Activated naive CD8-positive, alpha-beta T cell treated with anti-CD3 and anti-CD28 coated beads, Interleukin-2, amount 10 ng/mL, durations not matched to agents 7 days and 5 days (primary cell): ENCODE measurements at regions not wholly inside any gene's neighbourhood (a gene's known extent, or its start where the extent isn't known, plus 50 kb on each side); places are given as distances from the start of the nearest gene placed in this dataset.

ENCODE experiments used
- ATAC-seq: fragments of 150-1000 bp; cut with Tn5 transposase; one replicate; pipeline ENCODE4 v1.10.0; 2021; ENCODE audit warnings: low read depth, moderate library complexity
- POLR2A ChIA-PET: fragments of 350-600 bp; sonication (Branson Sonifier 250); formaldehyde crosslinking; loops from one replicate; lab custom pipeline; 2021; ENCODE audit warnings: antibody characterized with exemption; lab: Charles Lee
- DNase-seq: peaks from one replicate; pipeline ENCODE4 v3.0.0; 2021
- H3K27ac Mint-ChIP-seq: one replicate; pipeline ENCODE4 v1.8.0; 2022; ENCODE audit warnings: mild to moderate bottlenecking, mixed read lengths
- H3K27me3 Mint-ChIP-seq: one replicate; pipeline ENCODE4 v1.8.0; 2022; ENCODE audit warnings: mild to moderate bottlenecking, moderate library complexity, mixed read lengths
- H3K36me3 Mint-ChIP-seq: one replicate; pipeline ENCODE4 v1.8.0; 2021; ENCODE audit warnings: mild to moderate bottlenecking, mixed read lengths
- H3K4me1 Mint-ChIP-seq: one replicate; pipeline ENCODE4 v1.8.0; 2021; ENCODE audit warnings: mixed read lengths
- H3K4me3 Mint-ChIP-seq: one replicate; pipeline ENCODE4 v1.8.0; 2022; ENCODE audit warnings: mild to moderate bottlenecking, moderate library complexity, mixed read lengths
- H3K9me3 Mint-ChIP-seq: one replicate; pipeline ENCODE4 v1.8.0; 2021; ENCODE audit warnings: mixed read lengths

GRCh38 chr4:64518600-64518999 is 109.3 kb upstream of the TECRL start:
- Mint-ChIP-seq H3K4me1 (no peaks in the 10 kb centered on the region), H3K27me3 (no peaks in the 10 kb centered on the region), H3K27ac (no peak overlapping the region), H3K36me3 (no peaks in the 10 kb centered on the region), H3K4me3 (no peak overlapping the region), H3K9me3 (peaks cover 1% of the 10 kb centered on the region)
- ATAC-seq (no peak), DNase-seq (no peak)
- POLR2A ChIA-PET = no interaction called here

- Mint-ChIP-seq H3K27ac (no peak overlapping the region), H3K27me3 (no peaks in the 10 kb centered on the region), H3K4me1 (no peaks in the 10 kb centered on the region), H3K4me3 (no peak overlapping the region), H3K9me3 (peaks cover 1% of the 10 kb centered on the region), H3K36me3 (no peaks in the 10 kb centered on the region)
- ATAC-seq = no peak
- POLR2A ChIA-PET = interaction anchor here (0.6 kb wide), 1 partner anchor 229 kb away, joined by 3 read pairs; no protein-coding TSS in a partner anchor
- DNase-seq = no peak
Observed at GRCh38 chr4:64516176-64516575, 106.9 kb upstream of the TECRL start.

DNA sequence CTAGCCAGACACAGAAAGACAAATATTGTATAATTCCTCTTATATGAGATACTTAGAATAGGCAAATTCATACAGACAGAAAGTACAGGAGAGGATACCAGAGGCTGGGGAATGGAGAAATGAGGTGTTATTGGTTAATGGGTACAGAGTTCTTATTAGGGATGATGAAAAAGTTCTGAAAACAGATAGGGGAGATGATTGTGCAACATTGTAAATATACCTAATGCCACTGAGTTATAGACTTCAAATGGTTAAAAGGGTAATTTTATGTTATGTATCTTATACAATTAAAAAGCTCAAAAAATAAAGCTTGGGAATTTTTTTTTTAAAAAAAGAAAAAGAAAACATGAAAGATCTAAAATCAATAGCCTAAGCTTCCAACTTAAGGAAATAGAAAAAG is 98.8 kb upstream of the TECRL start:
- Mint-ChIP-seq H3K9me3 (no peaks in the 10 kb centered on the region), H3K4me3 (no peak overlapping the region), H3K4me1 (no peaks in the 10 kb centered on the region), H3K36me3 (no peaks in the 10 kb centered on the region), H3K27me3 (no peaks in the 10 kb centered on the region), H3K27ac (no peak overlapping the region)
- POLR2A ChIA-PET = no interaction called here
- ATAC-seq (no peak), DNase-seq (no peak)

DNA sequence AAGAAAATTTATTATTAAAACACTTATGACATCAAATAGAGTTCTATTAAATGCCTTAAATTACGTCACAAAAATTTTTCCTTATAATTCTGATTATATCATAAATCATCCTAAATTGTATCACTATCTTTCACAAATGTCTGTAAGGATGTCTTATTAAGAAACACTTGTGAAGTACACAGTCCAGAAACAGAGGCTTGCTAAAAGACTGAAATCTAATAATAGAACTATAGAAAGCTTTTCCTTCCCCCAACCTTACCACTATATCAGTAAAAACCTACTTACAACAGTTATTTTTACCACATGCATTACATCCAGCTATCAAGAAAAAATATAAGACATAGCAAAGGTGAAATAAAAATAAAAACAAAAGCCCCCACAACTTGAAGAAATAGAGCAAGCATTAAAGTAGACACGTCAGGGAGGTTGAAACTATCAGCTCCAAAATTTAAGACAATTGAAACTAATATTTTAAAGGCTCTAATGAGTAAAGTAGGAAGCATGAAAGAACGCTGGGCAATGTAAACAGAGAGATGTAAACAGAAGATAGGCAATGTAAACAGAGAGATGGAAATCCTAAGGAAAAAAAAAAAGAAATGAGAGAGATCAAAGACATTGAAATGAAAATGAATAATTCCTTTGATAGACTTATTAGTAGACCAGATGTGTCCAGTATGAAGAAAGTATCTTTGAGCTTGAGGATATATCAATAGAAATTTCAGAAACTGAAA is 94.9 kb upstream of the TECRL start:
- no peaks in the 10 kb centered on the region for H3K36me3 Mint-ChIP-seq
- POLR2A ChIA-PET = no interaction called here
- H3K27ac Mint-ChIP-seq = no peak overlapping the region
- ATAC-seq (no peak), DNase-seq (no peak)
- H3K9me3 Mint-ChIP-seq = no peaks in the 10 kb centered on the region
- no peaks in the 10 kb centered on the region for H3K27me3 Mint-ChIP-seq
- H3K4me1 Mint-ChIP-seq = no peaks in the 10 kb centered on the region
- H3K4me3 Mint-ChIP-seq = no peak overlapping the region

DNA sequence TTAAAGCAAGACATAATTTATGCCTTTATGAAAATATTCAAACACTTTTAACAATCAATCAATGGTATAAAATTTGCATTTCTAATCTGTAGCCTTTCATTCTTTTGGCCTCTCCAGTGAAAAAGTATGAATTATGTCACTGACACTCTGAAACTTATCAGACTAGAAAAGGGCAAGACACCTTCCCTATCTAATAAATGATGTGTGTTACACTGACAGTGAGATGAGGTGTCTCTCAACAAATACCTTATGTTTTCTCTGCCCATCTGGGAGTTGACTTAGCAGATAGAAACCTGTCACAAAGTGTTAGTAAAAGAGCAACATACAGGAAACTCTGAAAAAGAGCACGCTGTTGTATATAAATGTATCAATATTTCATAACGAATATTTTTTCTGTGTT is 94.2 kb upstream of the TECRL start:
- no peaks in the 10 kb centered on the region for H3K36me3 Mint-ChIP-seq
- POLR2A ChIA-PET = no interaction called here
- H3K27ac Mint-ChIP-seq = no peak overlapping the region
- no peaks in the 10 kb centered on the region for H3K4me1 Mint-ChIP-seq
- H3K4me3 Mint-ChIP-seq = no peak overlapping the region
- H3K27me3 Mint-ChIP-seq = no peaks in the 10 kb centered on the region
- no peaks in the 10 kb centered on the region for H3K9me3 Mint-ChIP-seq
- ATAC-seq (no peak), DNase-seq (no peak)

DNA sequence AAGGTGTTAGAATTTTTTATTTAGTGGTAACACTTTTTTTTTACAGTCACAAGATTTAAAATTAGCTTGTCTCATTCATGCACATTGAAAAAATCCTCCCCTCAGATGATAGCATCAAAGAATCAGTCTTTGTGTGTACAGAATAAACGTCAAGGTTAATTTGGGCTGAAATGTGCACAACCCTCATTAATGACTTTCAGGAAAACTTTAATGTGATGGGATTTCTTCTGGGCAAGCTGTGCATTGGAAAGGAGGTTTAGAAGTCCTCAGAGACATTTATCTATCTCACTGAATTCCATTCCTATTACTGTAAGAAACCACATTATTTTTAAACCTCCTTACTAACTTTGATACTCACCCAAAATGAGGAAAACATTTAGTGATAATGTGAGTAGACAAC is 88.2 kb upstream of the TECRL start:
- no peaks in the 10 kb centered on the region for H3K9me3 Mint-ChIP-seq
- ATAC-seq (no peak), DNase-seq (no peak)
- POLR2A ChIA-PET = no interaction called here
- H3K27ac Mint-ChIP-seq = no peak overlapping the region
- no peak overlapping the region for H3K4me3 Mint-ChIP-seq
- no peaks in the 10 kb centered on the region for H3K4me1 Mint-ChIP-seq
- H3K27me3 Mint-ChIP-seq = no peaks in the 10 kb centered on the region
- H3K36me3 Mint-ChIP-seq = no peaks in the 10 kb centered on the region

- Mint-ChIP-seq H3K27me3 (no peaks in the 10 kb centered on the region), H3K4me3 (no peak overlapping the region), H3K36me3 (no peaks in the 10 kb centered on the region), H3K27ac (no peak overlapping the region), H3K9me3 (peaks cover 2% of the 10 kb centered on the region), H3K4me1 (no peaks in the 10 kb centered on the region)
- POLR2A ChIA-PET = no interaction called here
- DNase-seq (no peak), ATAC-seq (no peak)
Observed at GRCh38 chr4:64495946-64496345, 86.7 kb upstream of the TECRL start.

DNA sequence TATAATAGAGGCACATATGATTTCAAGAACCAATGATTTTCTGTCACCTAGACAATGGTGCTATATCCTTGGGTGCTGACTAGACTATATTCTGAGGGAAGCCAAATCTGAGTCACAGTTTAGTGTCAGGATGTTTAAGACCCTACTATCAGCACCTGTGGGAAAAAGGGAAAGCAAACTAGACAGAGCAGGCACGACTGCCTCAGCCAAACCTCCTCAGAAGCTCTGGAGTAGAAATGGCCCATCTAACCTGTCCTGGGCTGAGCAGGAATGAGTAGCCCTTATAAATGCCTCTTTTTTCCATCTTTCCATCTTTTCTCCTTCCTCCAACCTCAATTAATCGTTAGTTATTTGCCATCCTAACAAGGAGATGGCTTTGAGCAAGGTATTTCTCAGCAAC is 80.4 kb upstream of the TECRL start:
- no peak for ATAC-seq
- POLR2A ChIA-PET = no interaction called here
- no peak overlapping the region for H3K4me3 Mint-ChIP-seq

GRCh38 chr4:64479338-64479737 is 70.1 kb upstream of the TECRL start:
- DNase-seq (no peak), ATAC-seq (no peak)
- Mint-ChIP-seq H3K9me3 (peaks cover 1% of the 10 kb centered on the region), H3K4me3 (no peak overlapping the region), H3K36me3 (no peaks in the 10 kb centered on the region), H3K4me1 (no peaks in the 10 kb centered on the region), H3K27ac (no peak overlapping the region), H3K27me3 (no peaks in the 10 kb centered on the region)
- POLR2A ChIA-PET = no interaction called here

More for the DNA sequence above, 80.4 kb upstream of the TECRL start:
- Mint-ChIP-seq H3K9me3 (peaks cover 2% of the 10 kb centered on the region), H3K27ac (no peak overlapping the region), H3K4me1 (no peaks in the 10 kb centered on the region), H3K36me3 (no peaks in the 10 kb centered on the region), H3K27me3 (no peaks in the 10 kb centered on the region)
- DNase-seq = no peak

DNA sequence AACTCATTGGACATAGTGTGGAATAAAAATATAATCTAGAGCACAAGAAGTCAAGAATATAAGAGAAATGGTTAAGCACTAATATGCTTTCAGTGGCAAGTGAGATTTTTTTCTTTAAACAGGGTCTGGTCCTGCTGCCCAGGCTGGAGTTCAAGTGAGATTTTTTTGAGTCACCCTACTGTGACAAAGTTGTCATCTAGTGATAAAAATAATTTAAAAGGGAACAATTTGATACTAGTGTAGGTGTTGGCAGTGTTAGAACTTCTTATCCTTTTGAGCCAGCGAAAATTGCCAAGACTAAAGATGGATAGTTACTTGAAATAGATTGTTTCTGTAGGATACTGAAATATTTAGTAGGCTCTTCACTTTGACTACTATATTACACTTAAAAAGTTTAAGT is 67.9 kb upstream of the TECRL start:
- POLR2A ChIA-PET = no interaction called here

DNA sequence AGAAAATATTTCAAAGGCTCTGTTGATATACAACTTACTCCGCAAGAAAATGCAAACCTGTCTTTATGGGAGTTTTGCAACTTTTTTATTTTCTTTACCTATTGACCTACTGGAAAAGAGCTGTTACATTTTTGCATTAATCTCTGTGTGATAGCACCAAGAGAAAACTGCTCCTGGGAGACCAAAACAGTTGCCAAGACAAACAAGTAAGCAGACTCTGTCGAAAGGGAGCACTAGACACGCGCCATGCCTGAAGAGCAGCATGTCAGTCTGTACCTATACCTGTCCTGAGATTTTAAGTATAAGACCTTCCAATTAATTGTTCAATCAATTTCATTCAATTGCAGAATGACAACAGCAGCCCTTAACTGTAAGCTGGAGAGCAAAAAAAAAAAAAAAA is 56.0 kb upstream of the TECRL start:
- H3K4me1 Mint-ChIP-seq = no peaks in the 10 kb centered on the region
- H3K4me3 Mint-ChIP-seq = no peak overlapping the region
- no peaks in the 10 kb centered on the region for H3K36me3 Mint-ChIP-seq
- H3K9me3 Mint-ChIP-seq = no peaks in the 10 kb centered on the region
- DNase-seq (no peak), ATAC-seq (no peak)
- H3K27ac Mint-ChIP-seq = no peak overlapping the region
- H3K27me3 Mint-ChIP-seq = no peaks in the 10 kb centered on the region
- POLR2A ChIA-PET = no interaction called here

More for the DNA sequence above, 67.9 kb upstream of the TECRL start:
- no peak overlapping the region for H3K27ac Mint-ChIP-seq
- H3K4me3 Mint-ChIP-seq = no peak overlapping the region
- H3K4me1 Mint-ChIP-seq = no peaks in the 10 kb centered on the region
- DNase-seq = no peak
- no peaks in the 10 kb centered on the region for H3K36me3 Mint-ChIP-seq
- H3K9me3 Mint-ChIP-seq = peaks cover 1% of the 10 kb centered on the region
- H3K27me3 Mint-ChIP-seq = no peaks in the 10 kb centered on the region
- no peak for ATAC-seq

DNA sequence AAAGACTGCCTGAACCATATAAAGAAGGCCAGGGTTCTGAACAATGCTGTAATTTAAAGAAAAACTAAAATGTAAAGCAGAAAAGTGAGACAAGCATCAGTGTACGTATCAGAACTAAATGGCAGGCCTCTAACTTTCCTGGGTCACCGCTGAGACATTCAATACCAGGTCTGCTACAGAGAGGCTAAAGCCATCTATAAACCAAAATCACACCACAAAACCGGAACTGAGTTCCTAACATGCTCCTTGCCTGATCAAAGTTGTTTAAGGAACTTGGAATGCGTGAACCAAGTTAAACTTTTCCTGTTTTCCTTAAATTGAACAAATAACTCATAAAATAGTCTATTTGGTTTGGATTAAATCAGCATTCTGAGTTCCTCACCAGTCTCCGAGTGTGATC is 55.3 kb upstream of the TECRL start:
- Mint-ChIP-seq H3K36me3 (no peaks in the 10 kb centered on the region), H3K4me1 (no peaks in the 10 kb centered on the region), H3K27me3 (no peaks in the 10 kb centered on the region), H3K4me3 (no peak overlapping the region), H3K27ac (no peak overlapping the region), H3K9me3 (no peaks in the 10 kb centered on the region)
- no peak for DNase-seq
- POLR2A ChIA-PET = no interaction called here
- no peak for ATAC-seq
